ENCODE measurements at regions not wholly inside any gene's neighbourhood (a gene's known extent, or its start where the extent isn't known, plus 50 kb on each side); places are given as distances from the start of the nearest gene placed in this dataset.
A peak's percentile ranks its signal among the peaks of the same experiment; 100 is the strongest.
"Not testable (repeated sequence)": the region's sequence is repeated elsewhere in the genome, so short reads cannot be mapped to it uniquely, and the experiment has no call there.

- DNase-seq (ENCODE audit: low read depth), result no peak
These were observed 830.1 kb upstream of the MGAT4C start for GRCh38 chr12:87086118-87086891.

- no peak for DNase-seq (ENCODE audit: low read depth)
These were observed 829.1 kb upstream of the MGAT4C start for GRCh38 chr12:87085286-87085685.

- no peak for DNase-seq (ENCODE audit: low read depth)
These were observed 826.6 kb upstream of the MGAT4C start for GRCh38 chr12:87082756-87083155.

- DNase-seq (ENCODE audit: low read depth), result no peak
These were observed 818.6 kb upstream of the MGAT4C start for GRCh38 chr12:87074781-87075180.

- no peak for DNase-seq (ENCODE audit: low read depth)
These were observed 810.1 kb upstream of the MGAT4C start for GRCh38 chr12:87066326-87066725.

GRCh38 chr12:87059231-87059630 lies 803.0 kb upstream of the MGAT4C start:
- DNase-seq (ENCODE audit: low read depth), result no peak

- DNase-seq (ENCODE audit: low read depth), result peak; percentile 6
These were observed 798.0 kb upstream of the MGAT4C start for GRCh38 chr12:87054226-87054625.

GRCh38 chr12:87051621-87052020 lies 795.4 kb upstream of the MGAT4C start:
- no peak for DNase-seq (ENCODE audit: low read depth)

GRCh38 chr12:87047691-87048090 lies 791.5 kb upstream of the MGAT4C start:
- no peak for DNase-seq (ENCODE audit: low read depth)

- DNase-seq (ENCODE audit: low read depth), result no peak
These were observed 783.3 kb upstream of the MGAT4C start for GRCh38 chr12:87039536-87039935.

GRCh38 chr12:87038098-87038497 lies 781.9 kb upstream of the MGAT4C start:
- no peak for DNase-seq (ENCODE audit: low read depth)

GRCh38 chr12:87025976-87026375 lies 769.8 kb upstream of the MGAT4C start:
- DNase-seq (ENCODE audit: low read depth), result no peak

GRCh38 chr12:87021400-87021799 lies 765.2 kb upstream of the MGAT4C start:
- DNase-seq (ENCODE audit: low read depth), result no peak

- no peak for DNase-seq (ENCODE audit: low read depth)
These were observed 763.9 kb upstream of the MGAT4C start for GRCh38 chr12:87020071-87020470.

- DNase-seq (ENCODE audit: low read depth), result no peak
These were observed 759.2 kb upstream of the MGAT4C start for GRCh38 chr12:87015352-87015751.

- no peak for DNase-seq (ENCODE audit: low read depth)
These were observed 752.7 kb upstream of the MGAT4C start for GRCh38 chr12:87008785-87009384.

GRCh38 chr12:87001102-87001501 lies 744.9 kb upstream of the MGAT4C start:
- DNase-seq (ENCODE audit: low read depth), result no peak

GRCh38 chr12:86985298-86985697 lies 729.1 kb upstream of the MGAT4C start:
- no peak for DNase-seq (ENCODE audit: low read depth)

- DNase-seq (ENCODE audit: low read depth), result not testable (repeated sequence)
These were observed 714.4 kb upstream of the MGAT4C start for GRCh38 chr12:86970595-86970994.

GRCh38 chr12:86959766-86960458 lies 703.7 kb upstream of the MGAT4C start:
- no peak for DNase-seq (ENCODE audit: low read depth)

GRCh38 chr12:86950444-86950843 lies 694.3 kb upstream of the MGAT4C start:
- no peak for DNase-seq (ENCODE audit: low read depth)

GRCh38 chr12:86950043-86950442 lies 693.9 kb upstream of the MGAT4C start:
- DNase-seq (ENCODE audit: low read depth), result no peak

GRCh38 chr12:86948851-86949250 lies 692.7 kb upstream of the MGAT4C start:
- DNase-seq (ENCODE audit: low read depth), result no peak
